RWPE2 (cell line): ENCODE measurements at regions not wholly inside any gene's neighbourhood (a gene's known extent, or its start where the extent isn't known, plus 50 kb on each side); places are given as distances from the start of the nearest gene placed in this dataset.

ENCODE experiments used
- ATAC-seq: fragments of 200-7000 bp; cut with Tn5 transposase; 3 replicates; pipeline ENCODE4 v1.9.1; 2021; ENCODE audit warnings: low read depth
- DNase-seq: peaks from one replicate; pipeline ENCODE4 v3.0.0-alpha.2; 2020; ENCODE audit warnings: low spot score
- H3K27ac ChIP-seq: fragments of 450-650 bp; 2 replicates; pipeline ENCODE4 v1.5.1; 2017; ENCODE audit warnings: mild to moderate bottlenecking; ENCODE audit not compliant: poor library complexity, severe bottlenecking
- H3K27me3 ChIP-seq: fragments of 250-450 bp; sonication (Bioruptor Pico); 2 replicates; pipeline ENCODE4 v1.5.1; 2021; ENCODE audit warnings: mild to moderate bottlenecking, moderate library complexity; ENCODE audit not compliant: insufficient read depth, poor library complexity, severe bottlenecking
- H3K36me3 ChIP-seq: fragments of 250-450 bp; sonication (Bioruptor Pico); 2 replicates; pipeline ENCODE4 v1.5.1; 2020; ENCODE audit warnings: low read depth, mild to moderate bottlenecking, moderate library complexity
- H3K4me1 ChIP-seq: fragments of 250-450 bp; sonication (Bioruptor Pico); 2 replicates; pipeline ENCODE4 v1.5.1; 2021; ENCODE audit warnings: mild to moderate bottlenecking, moderate library complexity; ENCODE audit not compliant: insufficient read depth, poor library complexity, severe bottlenecking
- H3K4me3 ChIP-seq: fragments of 250-450 bp; sonication (Bioruptor Pico); 2 replicates; pipeline ENCODE4 v1.5.1; 2021; ENCODE audit warnings: mild to moderate bottlenecking, moderate library complexity; ENCODE audit not compliant: severe bottlenecking
- H3K9me3 ChIP-seq: fragments of 250-450 bp; sonication (Bioruptor Pico); 2 replicates; pipeline ENCODE4 v1.5.1; 2021; ENCODE audit warnings: mild to moderate bottlenecking, moderate library complexity; ENCODE audit not compliant: severe bottlenecking
- TF ChIP-seq, protein P1 (sequence below): fragments of 450-650 bp; IDR thresholded peaks from one replicate; pipeline ENCODE4 v1.5.1; 2017; ENCODE audit warnings: mild to moderate bottlenecking, moderate library complexity; ENCODE audit not compliant: poor library complexity, severe bottlenecking

DNA sequence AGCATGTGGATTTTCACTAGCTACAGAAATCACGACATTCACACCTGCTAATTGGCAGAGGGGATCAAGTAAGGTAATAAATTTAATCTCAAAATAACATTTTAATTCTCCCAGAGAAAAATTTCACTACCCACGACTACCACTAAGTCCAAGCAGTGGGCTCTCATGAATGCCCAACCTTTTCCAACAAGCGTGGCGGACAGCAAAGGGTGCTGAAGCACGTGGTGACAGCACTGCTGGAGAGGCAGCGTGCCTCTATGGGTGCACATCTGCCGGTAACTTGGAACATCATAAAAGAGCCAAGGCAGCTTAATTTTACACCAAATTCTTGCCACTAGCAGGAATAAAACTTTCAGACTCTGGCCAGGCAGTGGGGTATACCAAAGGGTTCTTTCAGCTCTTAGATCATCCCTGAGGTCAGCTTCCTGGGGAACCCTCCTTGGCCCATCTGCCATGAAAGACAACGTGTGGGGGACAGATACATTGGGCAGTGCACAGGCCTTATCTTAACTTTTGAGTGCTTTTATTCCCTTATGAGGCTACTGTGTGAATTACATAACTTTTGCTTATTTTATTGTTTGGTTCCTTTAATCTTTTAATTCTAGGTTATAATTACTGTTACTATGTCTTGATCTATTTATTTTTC, 206.7 kb upstream of the KCTD7 start:
- Histone ChIP-seq H3K4me3 (no peak overlapping the region), H3K4me1 (no peaks in the 10 kb centered on the region), H3K27ac (no peak overlapping the region), H3K36me3 (no peaks in the 10 kb centered on the region), H3K27me3 (no peaks in the 10 kb centered on the region), H3K9me3 (no peaks in the 10 kb centered on the region)
- ATAC-seq (no peak), DNase-seq (no peak)
- TF ChIP-seq, protein P1, sequence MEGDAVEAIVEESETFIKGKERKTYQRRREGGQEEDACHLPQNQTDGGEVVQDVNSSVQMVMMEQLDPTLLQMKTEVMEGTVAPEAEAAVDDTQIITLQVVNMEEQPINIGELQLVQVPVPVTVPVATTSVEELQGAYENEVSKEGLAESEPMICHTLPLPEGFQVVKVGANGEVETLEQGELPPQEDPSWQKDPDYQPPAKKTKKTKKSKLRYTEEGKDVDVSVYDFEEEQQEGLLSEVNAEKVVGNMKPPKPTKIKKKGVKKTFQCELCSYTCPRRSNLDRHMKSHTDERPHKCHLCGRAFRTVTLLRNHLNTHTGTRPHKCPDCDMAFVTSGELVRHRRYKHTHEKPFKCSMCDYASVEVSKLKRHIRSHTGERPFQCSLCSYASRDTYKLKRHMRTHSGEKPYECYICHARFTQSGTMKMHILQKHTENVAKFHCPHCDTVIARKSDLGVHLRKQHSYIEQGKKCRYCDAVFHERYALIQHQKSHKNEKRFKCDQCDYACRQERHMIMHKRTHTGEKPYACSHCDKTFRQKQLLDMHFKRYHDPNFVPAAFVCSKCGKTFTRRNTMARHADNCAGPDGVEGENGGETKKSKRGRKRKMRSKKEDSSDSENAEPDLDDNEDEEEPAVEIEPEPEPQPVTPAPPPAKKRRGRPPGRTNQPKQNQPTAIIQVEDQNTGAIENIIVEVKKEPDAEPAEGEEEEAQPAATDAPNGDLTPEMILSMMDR: no peak

DNA sequence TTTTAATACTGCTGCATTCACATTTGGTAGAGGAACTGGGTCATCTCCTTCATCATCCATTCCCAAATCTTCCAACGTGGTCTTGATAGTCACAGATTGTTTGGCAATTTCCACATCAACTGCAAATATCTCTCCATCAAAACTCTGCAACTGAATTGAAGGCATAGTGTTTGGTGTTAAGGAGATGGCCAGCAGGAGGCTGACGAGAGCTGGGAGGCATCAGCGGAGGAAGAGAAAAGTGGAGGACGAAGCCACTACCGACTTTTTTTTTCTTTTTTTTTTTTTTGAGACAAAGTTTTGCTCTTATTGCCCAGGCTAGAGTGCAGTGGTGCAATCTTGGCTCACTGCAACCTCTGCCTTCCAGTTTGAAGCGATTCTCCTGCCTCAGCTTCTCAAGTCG, 205.0 kb upstream of the KCTD7 start:
- no peak for ATAC-seq

DNA sequence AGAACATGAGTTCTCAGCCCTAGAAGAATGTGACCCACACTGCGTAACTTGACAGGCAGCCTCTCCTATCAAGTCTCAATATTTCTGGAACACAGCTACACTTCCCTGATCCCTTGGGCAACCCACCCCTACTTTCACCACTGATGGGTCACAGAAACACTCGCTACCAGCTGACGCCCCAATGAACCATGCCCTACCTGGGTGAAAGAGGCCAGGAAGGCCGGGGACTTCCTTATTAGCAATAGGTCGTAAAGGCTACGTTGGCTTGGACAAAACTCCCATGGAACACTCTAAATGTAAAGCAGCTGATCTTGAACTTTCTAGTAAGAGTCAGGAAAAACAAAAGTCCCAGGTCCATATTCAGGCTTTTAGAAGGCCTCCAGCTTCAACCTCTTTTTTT, 202.3 kb upstream of the KCTD7 start:
- Histone ChIP-seq H3K36me3 (no peaks in the 10 kb centered on the region), H3K9me3 (no peaks in the 10 kb centered on the region), H3K27ac (no peak overlapping the region), H3K4me3 (no peak overlapping the region), H3K4me1 (no peaks in the 10 kb centered on the region), H3K27me3 (no peaks in the 10 kb centered on the region)
- TF ChIP-seq, protein P1: no peak
- ATAC-seq: no peak
- no peak for DNase-seq

More for the DNA sequence above, 205.0 kb upstream of the KCTD7 start:
- no peak overlapping the region for H3K4me3 ChIP-seq
- H3K27ac ChIP-seq: no peak overlapping the region
- H3K36me3 ChIP-seq: no peaks in the 10 kb centered on the region
- H3K9me3 ChIP-seq: no peaks in the 10 kb centered on the region
- no peaks in the 10 kb centered on the region for H3K4me1 ChIP-seq
- TF ChIP-seq, protein P1: no peak
- no peaks in the 10 kb centered on the region for H3K27me3 ChIP-seq
- DNase-seq: no peak

DNA sequence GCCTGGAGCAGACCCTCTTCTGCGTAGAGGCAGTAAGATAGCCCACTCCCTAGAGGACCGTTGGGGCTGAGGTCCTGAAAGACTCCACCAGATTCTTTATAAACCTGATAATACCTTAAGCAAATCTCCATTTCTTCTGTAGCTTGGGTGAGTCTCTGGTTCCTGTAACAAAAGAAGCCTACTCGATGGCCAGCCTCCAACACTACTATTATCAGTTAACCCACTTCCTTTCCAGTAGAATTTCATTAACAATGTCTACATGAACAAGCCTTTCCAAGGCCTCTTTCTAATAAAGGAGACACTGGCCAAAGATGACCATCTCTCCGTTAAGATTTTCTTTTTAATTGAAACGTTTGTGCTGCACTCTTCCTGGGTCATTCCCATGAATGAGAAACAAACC, 201.7 kb upstream of the KCTD7 start:
- no peaks in the 10 kb centered on the region for H3K4me1 ChIP-seq
- no peaks in the 10 kb centered on the region for H3K36me3 ChIP-seq
- DNase-seq (no peak), ATAC-seq (no peak)
- no peak overlapping the region for H3K27ac ChIP-seq
- TF ChIP-seq, protein P1: no peak
- H3K9me3 ChIP-seq: no peaks in the 10 kb centered on the region
- H3K4me3 ChIP-seq: no peak overlapping the region
- no peaks in the 10 kb centered on the region for H3K27me3 ChIP-seq

DNA sequence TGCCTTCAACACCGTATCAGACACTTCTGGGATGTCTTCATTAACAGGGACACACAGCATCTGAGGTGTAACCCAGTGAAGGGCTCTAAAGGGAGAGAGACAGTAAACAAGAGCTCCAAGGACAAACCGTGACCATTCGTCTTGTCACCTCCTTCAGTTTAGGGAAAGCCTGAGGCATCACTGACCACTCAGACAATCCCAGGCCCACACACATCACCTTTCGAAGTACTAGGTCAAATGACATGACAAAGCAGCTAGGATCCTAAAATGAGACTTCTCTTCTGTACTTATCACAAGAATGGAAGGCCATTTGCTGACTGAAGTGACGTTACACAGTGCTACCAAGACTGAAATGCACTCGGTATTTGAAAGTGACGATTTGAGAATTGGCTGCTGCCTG, 200.7 kb upstream of the KCTD7 start:
- Histone ChIP-seq H3K36me3 (no peaks in the 10 kb centered on the region), H3K4me1 (no peaks in the 10 kb centered on the region), H3K4me3 (no peak overlapping the region), H3K27ac (no peak overlapping the region), H3K9me3 (no peaks in the 10 kb centered on the region), H3K27me3 (no peaks in the 10 kb centered on the region)
- no peak for ATAC-seq
- TF ChIP-seq, protein P1: no peak
- no peak for DNase-seq
